ENCODE measurements at regions not wholly inside any gene's neighbourhood (a gene's known extent, or its start where the extent isn't known, plus 50 kb on each side); places are given as distances from the start of the nearest gene placed in this dataset.

DNA sequence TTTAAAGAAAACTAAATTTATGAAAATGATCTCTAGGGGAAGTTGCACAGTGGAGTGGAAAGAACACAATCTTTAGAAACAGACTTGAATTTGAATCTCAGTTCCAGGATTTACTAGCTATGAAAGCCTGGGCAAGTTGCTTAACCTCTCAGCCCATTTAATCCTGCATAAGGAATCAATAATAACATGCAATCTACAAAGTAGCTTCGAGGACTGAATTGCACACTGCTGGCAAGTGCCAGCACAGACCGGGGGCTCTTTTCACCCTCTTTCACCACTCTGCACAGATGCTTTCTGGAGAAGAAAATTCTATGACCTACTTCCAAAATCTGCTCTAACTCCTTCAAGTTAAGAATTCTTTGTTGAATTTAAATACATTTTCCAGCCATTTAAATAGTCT, 63.4 kb upstream of the ANK3 start:
- DNase-seq = no peak
- TF ChIP-seq, protein P1, sequence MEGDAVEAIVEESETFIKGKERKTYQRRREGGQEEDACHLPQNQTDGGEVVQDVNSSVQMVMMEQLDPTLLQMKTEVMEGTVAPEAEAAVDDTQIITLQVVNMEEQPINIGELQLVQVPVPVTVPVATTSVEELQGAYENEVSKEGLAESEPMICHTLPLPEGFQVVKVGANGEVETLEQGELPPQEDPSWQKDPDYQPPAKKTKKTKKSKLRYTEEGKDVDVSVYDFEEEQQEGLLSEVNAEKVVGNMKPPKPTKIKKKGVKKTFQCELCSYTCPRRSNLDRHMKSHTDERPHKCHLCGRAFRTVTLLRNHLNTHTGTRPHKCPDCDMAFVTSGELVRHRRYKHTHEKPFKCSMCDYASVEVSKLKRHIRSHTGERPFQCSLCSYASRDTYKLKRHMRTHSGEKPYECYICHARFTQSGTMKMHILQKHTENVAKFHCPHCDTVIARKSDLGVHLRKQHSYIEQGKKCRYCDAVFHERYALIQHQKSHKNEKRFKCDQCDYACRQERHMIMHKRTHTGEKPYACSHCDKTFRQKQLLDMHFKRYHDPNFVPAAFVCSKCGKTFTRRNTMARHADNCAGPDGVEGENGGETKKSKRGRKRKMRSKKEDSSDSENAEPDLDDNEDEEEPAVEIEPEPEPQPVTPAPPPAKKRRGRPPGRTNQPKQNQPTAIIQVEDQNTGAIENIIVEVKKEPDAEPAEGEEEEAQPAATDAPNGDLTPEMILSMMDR (IDR thresholded peaks at IDR 0.05; ENCODE audit: low read depth, low read length, missing control alignments) = no peak
- Histone ChIP-seq H3K36me3 (replicated peaks) (no peaks in the 10 kb centered on the region), H3K4me3 (ENCODE audit: low read depth, low read length) (no peak overlapping the region), H3K27me3 (replicated peaks) (no peaks in the 10 kb centered on the region), H3K27ac (no peak overlapping the region)
- in situ Hi-C loops (cut with HindIII; ENCODE audit: low pct_ligation_motif_present, low sequenced_read_pairs) = no loop called here

DNA sequence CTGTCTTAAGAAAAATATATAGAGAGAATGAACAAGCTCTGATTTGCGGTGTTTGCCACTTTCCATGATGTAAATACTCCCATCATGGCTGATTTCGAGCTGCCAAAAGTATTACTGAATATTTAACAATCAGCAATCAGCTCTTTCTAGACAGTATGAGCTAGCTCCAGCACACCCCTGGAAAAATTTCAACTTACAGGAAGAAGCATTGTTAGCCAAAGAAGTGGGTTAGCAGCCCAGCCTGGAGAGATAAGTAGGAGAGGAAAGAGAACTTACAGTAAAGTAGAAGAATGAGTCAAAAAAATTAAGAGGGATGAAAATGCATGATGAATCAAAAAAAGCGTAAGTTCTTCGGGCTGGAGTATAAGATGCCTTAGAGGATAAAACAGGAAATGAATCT, 60.6 kb upstream of the ANK3 start:
- TF ChIP-seq, protein P1 (IDR thresholded peaks at IDR 0.05; ENCODE audit: low read depth, low read length, missing control alignments) = no peak
- DNase-seq = no peak
- H3K36me3 ChIP-seq (replicated peaks) = no peaks in the 10 kb centered on the region
- H3K4me3 ChIP-seq (ENCODE audit: low read depth, low read length) = no peak overlapping the region
- no peak overlapping the region for H3K27ac ChIP-seq
- H3K27me3 ChIP-seq (replicated peaks) = no peaks in the 10 kb centered on the region
- in situ Hi-C loops (cut with HindIII; ENCODE audit: low pct_ligation_motif_present, low sequenced_read_pairs) = no loop called here

DNA sequence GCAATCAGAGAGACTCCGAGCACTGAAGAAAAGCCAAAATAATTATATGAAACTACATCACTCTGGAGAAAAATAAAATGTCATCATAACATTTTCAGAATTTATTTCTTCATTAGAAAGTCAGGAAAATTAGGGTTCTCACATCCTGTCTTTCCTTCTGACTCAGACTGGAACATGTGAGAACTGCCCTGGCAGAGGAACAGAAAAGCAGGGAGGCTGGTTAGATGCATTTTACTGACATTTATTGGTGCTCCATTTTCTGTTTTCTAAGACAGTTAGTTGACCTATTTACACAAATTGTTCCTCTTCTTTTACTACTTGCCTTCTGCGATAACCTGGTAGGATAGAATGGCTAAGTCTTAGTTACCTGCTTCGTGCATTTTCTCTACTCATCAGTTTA, 58.6 kb upstream of the ANK3 start:
- no peak overlapping the region for H3K27ac ChIP-seq
- DNase-seq = no peak
- no peaks in the 10 kb centered on the region for H3K27me3 ChIP-seq (replicated peaks)
- TF ChIP-seq, protein P1 (IDR thresholded peaks at IDR 0.05; ENCODE audit: low read depth, low read length, missing control alignments) = no peak
- no peaks in the 10 kb centered on the region for H3K36me3 ChIP-seq (replicated peaks)
- no peak overlapping the region for H3K4me3 ChIP-seq (ENCODE audit: low read depth, low read length)
- in situ Hi-C loops (cut with HindIII; ENCODE audit: low pct_ligation_motif_present, low sequenced_read_pairs) = loop anchor here (25.0 kb wide), 2 partner anchors 236 to 336 kb away; no protein-coding TSS in a partner anchor

DNA sequence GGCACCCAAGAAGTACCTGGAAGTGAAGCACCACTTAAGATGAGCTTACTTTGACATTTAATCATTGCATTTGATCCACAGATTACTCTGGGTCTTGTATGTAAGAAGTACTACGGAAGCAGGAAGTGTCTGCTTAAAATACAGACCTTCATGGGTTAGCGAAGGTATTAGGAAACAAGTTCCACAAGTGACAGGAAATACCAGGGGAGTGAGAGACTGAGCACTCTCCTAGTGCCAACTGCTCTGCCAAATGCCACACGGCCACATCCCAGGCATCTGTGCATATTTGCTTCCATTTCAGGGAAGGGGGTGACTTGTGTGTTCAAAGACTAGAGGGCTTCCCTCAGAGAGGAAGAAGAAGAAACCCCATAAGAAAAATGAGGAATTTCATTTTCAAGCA, 57.2 kb upstream of the ANK3 start:
- no peak overlapping the region for H3K27ac ChIP-seq
- no peak for DNase-seq

DNA sequence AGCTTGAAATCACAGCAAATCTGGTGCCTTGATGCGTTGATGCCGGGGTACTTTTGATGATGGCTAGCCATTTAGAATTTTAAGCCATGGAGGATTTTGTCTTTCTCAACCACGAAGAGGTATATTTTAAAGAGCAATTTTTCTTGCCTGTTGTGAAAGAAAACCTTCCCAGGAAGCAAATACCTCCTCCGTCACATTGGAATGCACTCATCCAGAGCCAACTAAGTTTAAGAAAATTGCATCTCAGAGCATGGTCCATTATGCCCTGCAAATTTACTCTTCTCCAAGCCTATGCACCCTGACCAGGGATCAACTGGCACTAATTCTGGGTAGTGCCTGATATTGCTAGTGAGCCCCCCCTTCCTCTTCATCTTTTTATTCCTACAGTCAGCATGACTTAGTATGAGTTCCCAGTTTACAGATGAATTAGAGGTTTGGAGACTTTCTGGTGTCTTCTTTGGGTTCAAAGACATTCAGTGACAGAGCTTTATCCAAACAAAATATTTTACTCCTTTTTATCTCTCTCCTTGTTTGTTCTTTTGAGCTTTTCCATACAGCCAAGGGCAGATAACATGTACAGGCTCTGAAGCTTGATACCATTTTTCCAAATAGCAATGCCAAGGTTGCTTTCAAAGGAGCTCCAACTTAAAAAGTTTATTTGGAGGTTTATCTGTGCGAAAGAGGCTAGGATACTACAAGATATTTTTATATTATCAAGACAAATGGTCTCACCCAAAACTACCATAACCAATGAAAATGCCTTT, 56.6 kb upstream of the ANK3 start:
- Histone ChIP-seq H3K36me3 (replicated peaks) (no peaks in the 10 kb centered on the region), H3K27me3 (replicated peaks) (no peaks in the 10 kb centered on the region), H3K4me3 (ENCODE audit: low read depth, low read length) (no peak overlapping the region), H3K27ac (no peak overlapping the region)
- no peak for DNase-seq
- TF ChIP-seq, protein P1 (IDR thresholded peaks at IDR 0.05; ENCODE audit: low read depth, low read length, missing control alignments) = no peak
- in situ Hi-C loops (cut with HindIII; ENCODE audit: low pct_ligation_motif_present, low sequenced_read_pairs) = loop anchor here (25.0 kb wide), 2 partner anchors 234 to 334 kb away; no protein-coding TSS in a partner anchor

More for the DNA sequence above, 57.2 kb upstream of the ANK3 start:
- in situ Hi-C loops (cut with HindIII; ENCODE audit: low pct_ligation_motif_present, low sequenced_read_pairs) = loop anchor here (25.0 kb wide), 2 partner anchors 235 to 335 kb away; no protein-coding TSS in a partner anchor
- H3K36me3 ChIP-seq (replicated peaks) = no peaks in the 10 kb centered on the region
- no peaks in the 10 kb centered on the region for H3K27me3 ChIP-seq (replicated peaks)
- H3K4me3 ChIP-seq (ENCODE audit: low read depth, low read length) = no peak overlapping the region
- TF ChIP-seq, protein P1 (IDR thresholded peaks at IDR 0.05; ENCODE audit: low read depth, low read length, missing control alignments) = no peak

Measured in brain microvascular endothelial cell (primary cell).